Tibial nerve (tissue), 4 donors: ENCODE measurements at regions not wholly inside any gene's neighbourhood (a gene's known extent, or its start where the extent isn't known, plus 50 kb on each side); places are given as distances from the start of the nearest gene placed in this dataset.

Source experiments
- DNase-seq, 2 donors: peaks; one replicate each; pipeline ENCODE4 v3.0.0-alpha.2; 2019; ENCODE audit warnings: low spot score in 2 of 2
- H3K27ac ChIP-seq, 4 donors: fragments of 200-600 bp; sonication (generic) in 3 of 4; one replicate each; pipeline ENCODE4 v1.5.1; 2017 to 2019; ENCODE audit warnings: mild to moderate bottlenecking in 1 of 4
- H3K27me3 ChIP-seq, 2 donors: fragments of 200-600 bp; sonication (generic) in 1 of 2; one replicate each; pipeline versions ENCODE4 v1.5.1 to v1.6.0; 2017 to 2019
- H3K36me3 ChIP-seq, 3 donors: fragments of 200-600 bp; sonication (generic); one replicate each; pipeline ENCODE4 v1.5.1; 2018 to 2019
- H3K4me1 ChIP-seq, 4 donors: fragments of 200-600 bp; sonication (generic) in 3 of 4; one replicate each; pipeline ENCODE4 v1.5.1; 2017 to 2019
- H3K4me3 ChIP-seq, 4 donors: fragments of 200-600 bp; sonication (generic) in 3 of 4; one replicate each; pipeline ENCODE4 v1.5.1; 2017 to 2019; ENCODE audit warnings: mild to moderate bottlenecking in 1 of 4, moderate library complexity in 1 of 4
- H3K9me3 ChIP-seq, 4 donors: fragments of 200-600 bp; sonication (generic) in 3 of 4; one replicate each; pipeline ENCODE4 v1.5.1; 2017 to 2019
- CTCF ChIP-seq, 5 experiments: fragments of 200-600 bp in 3 of 5; fragments of 450-650 bp in 2 of 5; sonication (generic) in 3 of 5; IDR thresholded peaks; one replicate each; pipeline ENCODE4 v1.5.1; 2016 to 2019; ENCODE audit warnings: antibody characterized with exemption in 5 of 5, mild to moderate bottlenecking in 3 of 5, moderate library complexity in 2 of 5
- EP300 ChIP-seq, 2 donors: sonication (generic); formaldehyde crosslinking; IDR thresholded peaks; one replicate each; pipeline ENCODE4 v1.6.1; 2017; ENCODE audit warnings: antibody characterized with exemption in 2 of 2, mild to moderate bottlenecking in 1 of 2
- POLR2A ChIP-seq, 2 donors: fragments of 450-650 bp; IDR thresholded peaks; one replicate each; pipeline ENCODE4 v1.6.1; 2017; ENCODE audit warnings: antibody characterized with exemption in 2 of 2, mild to moderate bottlenecking in 2 of 2, moderate library complexity in 2 of 2
- WGBS, 2 donors: methylation state at CpG; one replicate each; pipeline ENCODE4 v1.1.5; 2018; 5-methylcytosine and 5-hydroxymethylcytosine counted together

- Histone ChIP-seq H3K9me3 (no peaks in the 10 kb centered on the region), H3K4me1 (no peaks in the 10 kb centered on the region), H3K27ac (no peak overlapping the region), H3K27me3 (no peaks in the 10 kb centered on the region), H3K36me3 (no peaks in the 10 kb centered on the region), H3K4me3 (no peak overlapping the region)
- DNase-seq, result no peak
- TF ChIP-seq CTCF (IDR thresholded peaks at IDR 0.05) (no peak), POLR2A (IDR thresholded peaks at IDR 0.05) (no peak), EP300 (IDR thresholded peaks at IDR 0.05) (no peak)
- whole genome bisulfite sequencing, 2 donors, result 66 to 68% methylated on average over 3 of the region's 3 CpGs
These were observed 300.5 kb downstream of the IPO8 start for GRCh38 chr12:30395190-30395589.

- Histone ChIP-seq H3K36me3 (no peaks in the 10 kb centered on the region), H3K4me3 (no peak overlapping the region), H3K4me1 (no peaks in the 10 kb centered on the region), H3K9me3 (no peaks in the 10 kb centered on the region), H3K27ac (no peak overlapping the region), H3K27me3 (no peaks in the 10 kb centered on the region)
- WGBS, 2 donors, result 81 to 87% methylated on average over 5 of the region's 5 CpGs
- DNase-seq, result no peak
- TF ChIP-seq POLR2A (IDR thresholded peaks at IDR 0.05), result no peak
- no peak for TF ChIP-seq EP300 (IDR thresholded peaks at IDR 0.05)
- no peak for TF ChIP-seq CTCF (IDR thresholded peaks at IDR 0.05)
These were observed 303.8 kb downstream of the IPO8 start for GRCh38 chr12:30391766-30392366.

DNA sequence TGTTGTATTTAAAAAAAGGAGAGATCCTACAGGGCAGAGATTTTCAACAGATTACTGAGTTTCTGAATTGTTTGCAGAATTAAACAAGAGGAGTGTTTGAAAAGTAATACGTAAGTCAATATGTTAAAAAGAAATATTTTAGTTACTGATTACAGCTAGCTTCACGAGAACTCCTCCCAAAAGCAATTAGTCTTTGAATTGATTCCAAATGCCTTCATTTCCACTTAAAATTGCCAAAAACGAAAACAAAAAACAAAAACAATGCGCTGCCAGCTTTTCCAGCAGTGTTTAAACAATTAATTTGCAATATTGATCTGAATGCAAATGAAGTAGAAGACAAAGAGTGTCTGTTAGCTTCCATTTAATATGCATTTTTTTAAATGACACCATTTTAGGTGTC, 310.0 kb downstream of the IPO8 start:
- TF ChIP-seq POLR2A (IDR thresholded peaks at IDR 0.05), result no peak
- TF ChIP-seq CTCF (IDR thresholded peaks at IDR 0.05), result no peak
- no peak for TF ChIP-seq EP300 (IDR thresholded peaks at IDR 0.05)
- WGBS, 2 donors, result 71 to 76% methylated on average over 4 of the region's 4 CpGs
- no peaks in the 10 kb centered on the region for H3K27me3 ChIP-seq
- H3K4me1 ChIP-seq, result no peaks in the 10 kb centered on the region
- DNase-seq, result no peak
- H3K9me3 ChIP-seq, result no peaks in the 10 kb centered on the region
- H3K4me3 ChIP-seq, result no peak overlapping the region
- no peaks in the 10 kb centered on the region for H3K36me3 ChIP-seq
- H3K27ac ChIP-seq, result no peak overlapping the region

DNA sequence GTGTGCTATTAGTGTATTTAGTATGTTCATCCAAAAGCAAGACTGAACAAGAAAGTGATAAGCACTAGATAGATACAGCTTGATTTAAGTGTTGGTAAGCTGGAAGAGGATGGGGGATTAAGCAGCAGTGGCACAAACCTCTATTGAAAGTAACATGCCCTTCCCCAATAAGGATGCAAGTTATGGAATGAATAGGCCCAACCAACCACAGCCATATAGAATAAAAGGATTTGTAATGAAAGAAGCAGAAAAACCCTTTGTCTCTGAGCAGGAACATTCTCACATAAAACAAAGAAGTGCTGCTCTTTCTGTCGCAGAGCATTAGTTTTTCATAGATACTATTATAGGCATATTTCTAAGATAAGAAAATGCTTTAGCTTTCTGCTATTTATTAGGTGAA, 310.7 kb downstream of the IPO8 start:
- WGBS, 2 donors, result 74 to 82% methylated on average over 1 of the region's 1 CpG

GRCh38 chr12:30378307-30378706, 317.4 kb downstream of the IPO8 start:
- H3K36me3 ChIP-seq, result no peaks in the 10 kb centered on the region
- no peak overlapping the region for H3K27ac ChIP-seq
- no peak overlapping the region for H3K4me3 ChIP-seq
- H3K9me3 ChIP-seq, result peaks cover 0 to 18% (median 0%) of the 10 kb centered on the region in 4 donors
- no peaks in the 10 kb centered on the region for H3K4me1 ChIP-seq
- no peak for DNase-seq
- 83 to 96% methylated on average over 1 of the region's 1 CpG for WGBS, 2 donors
- TF ChIP-seq CTCF (IDR thresholded peaks at IDR 0.05), result no peak
- no peak for TF ChIP-seq EP300 (IDR thresholded peaks at IDR 0.05)
- no peak for TF ChIP-seq POLR2A (IDR thresholded peaks at IDR 0.05)
- no peaks in the 10 kb centered on the region for H3K27me3 ChIP-seq

More for the DNA sequence above, 310.7 kb downstream of the IPO8 start:
- Histone ChIP-seq H3K36me3 (no peaks in the 10 kb centered on the region), H3K9me3 (no peaks in the 10 kb centered on the region), H3K4me3 (no peak overlapping the region), H3K27ac (no peak overlapping the region), H3K4me1 (no peaks in the 10 kb centered on the region), H3K27me3 (no peaks in the 10 kb centered on the region)
- DNase-seq, result no peak
- TF ChIP-seq POLR2A (IDR thresholded peaks at IDR 0.05) (no peak), EP300 (IDR thresholded peaks at IDR 0.05) (no peak)

DNA sequence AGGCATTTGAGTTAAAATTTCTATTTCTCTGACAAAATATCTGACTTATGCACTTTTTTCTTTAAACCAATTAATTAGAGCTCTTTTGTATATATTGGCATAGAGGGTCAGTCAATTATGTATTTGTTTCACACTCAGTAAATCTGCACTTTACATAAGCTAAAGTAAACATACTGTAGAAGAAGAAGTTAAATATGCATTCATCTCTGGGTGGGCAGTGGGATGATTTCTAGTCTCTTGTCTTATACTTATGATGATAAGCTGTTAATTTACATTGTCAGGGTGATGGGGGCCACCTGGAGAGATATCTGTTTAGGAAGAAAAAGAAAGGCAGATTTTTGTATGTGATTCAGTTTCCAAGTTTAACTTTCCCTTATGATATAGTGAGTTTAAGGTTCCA, 330.8 kb downstream of the IPO8 start:
- Histone ChIP-seq H3K27ac (no peak overlapping the region), H3K4me1 (no peaks in the 10 kb centered on the region), H3K9me3 (no peaks in the 10 kb centered on the region), H3K27me3 (no peaks in the 10 kb centered on the region), H3K36me3 (no peaks in the 10 kb centered on the region), H3K4me3 (no peak overlapping the region)
- DNase-seq, result no peak
- TF ChIP-seq CTCF (IDR thresholded peaks at IDR 0.05), result no peak
- TF ChIP-seq EP300 (IDR thresholded peaks at IDR 0.05), result no peak
- no peak for TF ChIP-seq POLR2A (IDR thresholded peaks at IDR 0.05)
